Trophoblast cell (in vitro differentiated cells and primary cell): ENCODE measurements at regions not wholly inside any gene's neighbourhood (a gene's known extent, or its start where the extent isn't known, plus 50 kb on each side); places are given as distances from the start of the nearest gene placed in this dataset.

Experiments
- DNase-seq, 2 donors: peaks; one replicate each; pipeline ENCODE4 v3.0.0-alpha.2; 2016
- H2AFZ ChIP-seq: 2 replicates; pipeline ENCODE4 v1.6.1; 2013; ENCODE audit warnings: low read length, moderate library complexity, mild to moderate bottlenecking; ENCODE audit not compliant: insufficient read depth, poor library complexity
- H2AK5ac ChIP-seq: 2 replicates; pipeline ENCODE4 v1.6.1; 2013; ENCODE audit warnings: mild to moderate bottlenecking, low read length
- H2BK120ac ChIP-seq: 2 replicates; pipeline ENCODE4 v1.6.1; 2013; ENCODE audit warnings: low read length, mild to moderate bottlenecking, moderate library complexity; ENCODE audit not compliant: insufficient read depth, poor library complexity
- H2BK12ac ChIP-seq: 2 replicates; pipeline ENCODE4 v1.6.1; 2013; ENCODE audit warnings: mild to moderate bottlenecking, low read length, moderate library complexity
- H2BK5ac ChIP-seq: 2 replicates; pipeline ENCODE4 v1.6.1; 2013; ENCODE audit warnings: low read length, low read depth, moderate library complexity, mild to moderate bottlenecking; ENCODE audit not compliant: poor library complexity
- H3K14ac ChIP-seq: 2 replicates; pipeline ENCODE4 v1.6.1; 2013; ENCODE audit warnings: mild to moderate bottlenecking, low read length
- H3K18ac ChIP-seq: 2 replicates; pipeline ENCODE4 v1.6.1; 2013; ENCODE audit warnings: mild to moderate bottlenecking, low read length
- H3K23ac ChIP-seq: 2 replicates; pipeline ENCODE4 v1.6.1; 2013; ENCODE audit warnings: low read length
- H3K27ac ChIP-seq: 2 replicates; pipeline ENCODE4 v1.5.1; 2013; ENCODE audit warnings: low read depth, mild to moderate bottlenecking, inconsistent platforms, low read length, moderate library complexity
- H3K27me3 ChIP-seq: 2 replicates; pipeline ENCODE4 v1.6.1; 2013; ENCODE audit warnings: inconsistent platforms, mild to moderate bottlenecking, low read length, moderate library complexity; ENCODE audit not compliant: insufficient read depth
- H3K36me3 ChIP-seq, 2 experiments: 1 replicate in 1 of 2; 2 replicates in 1 of 2; pipeline ENCODE4 v1.6.1; 2013; ENCODE audit warnings: low read length in 2 of 2, mild to moderate bottlenecking in 2 of 2, moderate library complexity in 1 of 2; ENCODE audit not compliant: insufficient read depth in 2 of 2, control insufficient read depth in 1 of 2
- H3K4ac ChIP-seq: 2 replicates; pipeline ENCODE4 v1.6.1; 2013; ENCODE audit warnings: low read depth, mild to moderate bottlenecking, low read length, moderate library complexity
- H3K4me1 ChIP-seq, 2 experiments: 1 replicate in 1 of 2; 2 replicates in 1 of 2; pipeline ENCODE4 v1.6.1; 2013; ENCODE audit warnings: low read length in 2 of 2, mild to moderate bottlenecking in 2 of 2, moderate library complexity in 1 of 2; ENCODE audit not compliant: insufficient read depth in 2 of 2, control insufficient read depth in 1 of 2
- H3K4me2 ChIP-seq: 2 replicates; pipeline ENCODE4 v1.6.1; 2013; ENCODE audit warnings: inconsistent platforms, mild to moderate bottlenecking, low read length, moderate library complexity
- H3K4me3 ChIP-seq: 2 replicates; pipeline ENCODE4 v1.5.1; 2013; ENCODE audit warnings: mild to moderate bottlenecking, low read depth, low read length, inconsistent platforms
- H3K79me1 ChIP-seq: one replicate; pipeline ENCODE4 v1.6.1; 2013; ENCODE audit warnings: low read length
- H3K79me2 ChIP-seq: 2 replicates; pipeline ENCODE4 v1.6.1; 2013; ENCODE audit warnings: low read length, mild to moderate bottlenecking; ENCODE audit not compliant: control insufficient read depth, insufficient read depth, poor library complexity
- H3K9ac ChIP-seq: 2 replicates; pipeline ENCODE4 v1.6.1; 2013; ENCODE audit warnings: mild to moderate bottlenecking, low read length
- H3K9me3 ChIP-seq: 2 replicates; pipeline ENCODE4 v1.6.1; 2013; ENCODE audit warnings: low read depth, mild to moderate bottlenecking, control low read depth, inconsistent platforms, low read length; ENCODE audit not compliant: insufficient read depth
- H4K12ac ChIP-seq: 2 replicates; pipeline ENCODE4 v1.6.1; 2013; ENCODE audit warnings: low read depth, mild to moderate bottlenecking, low read length, moderate library complexity
- H4K8ac ChIP-seq: 2 replicates; pipeline ENCODE4 v1.6.1; 2013; ENCODE audit warnings: low read depth, mild to moderate bottlenecking, low read length, moderate library complexity
- H4K91ac ChIP-seq: one replicate; pipeline ENCODE4 v1.6.1; 2013; ENCODE audit warnings: low read depth, mild to moderate bottlenecking, low read length, moderate library complexity
- WGBS: extraction: QIAGEN DNeasy Blood & Tissue Kit; methylation state at CpG from one replicate; pipeline ENCODE4 v1.1.7; 2013; ENCODE audit warnings: missing lambda C conversion rate; ENCODE audit not compliant: insufficient read length, insufficient coverage; ENCODE audit errors: extremely low coverage; 5-methylcytosine and 5-hydroxymethylcytosine counted together

GRCh38 chr4:81647388-81647787 lies 175.7 kb upstream of the RASGEF1B start:
- Histone ChIP-seq H3K4ac (no peak overlapping the region), H2BK5ac (no peak overlapping the region), H3K27ac (no peak overlapping the region), H3K4me3 (no peak overlapping the region), H3K9me3 (no peaks in the 10 kb centered on the region), H4K8ac (no peak overlapping the region), H4K12ac (no peak overlapping the region), H3K79me1 (no peaks in the 10 kb centered on the region), H3K36me3 (no peaks in the 10 kb centered on the region), H3K23ac (no peak overlapping the region), H2BK120ac (no peak overlapping the region), H3K27me3 (no peaks in the 10 kb centered on the region), H3K18ac (no peak overlapping the region), H4K91ac (no peak overlapping the region), H3K79me2 (no peaks in the 10 kb centered on the region), H3K4me2 (no peak overlapping the region), H2BK12ac (no peak overlapping the region), H3K9ac (no peak overlapping the region), H3K4me1 (peaks cover 3 to 7% of the 10 kb centered on the region in 2 experiments), H2AK5ac (no peak overlapping the region), H2AFZ (no peak overlapping the region), H3K14ac (no peak overlapping the region)
- no peak for DNase-seq
- no CpG with 5 or more reads among the region's 2 CpGs for WGBS

- no peak overlapping the region for H2AK5ac ChIP-seq
- H3K27ac ChIP-seq, result no peak overlapping the region
- no peak overlapping the region for H2AFZ ChIP-seq
- no peak overlapping the region for H4K12ac ChIP-seq
- H3K4ac ChIP-seq, result no peak overlapping the region
- no peak overlapping the region for H2BK5ac ChIP-seq
- no peak overlapping the region for H4K8ac ChIP-seq
- H2BK120ac ChIP-seq, result no peak overlapping the region
- H3K36me3 ChIP-seq, result no peaks in the 10 kb centered on the region
- H3K23ac ChIP-seq, result no peak overlapping the region
- no peak overlapping the region for H3K18ac ChIP-seq
- H3K79me1 ChIP-seq, result no peaks in the 10 kb centered on the region
- no CpG with 5 or more reads among the region's 3 CpGs for WGBS
- no peaks in the 10 kb centered on the region for H3K79me2 ChIP-seq
- H3K9me3 ChIP-seq, result no peaks in the 10 kb centered on the region
- no peak overlapping the region for H3K4me2 ChIP-seq
- no peak overlapping the region for H3K4me3 ChIP-seq
- H3K27me3 ChIP-seq, result no peaks in the 10 kb centered on the region
- no peak overlapping the region for H3K9ac ChIP-seq
- no peak overlapping the region for H3K14ac ChIP-seq
- no peak for DNase-seq
- no peak overlapping the region for H4K91ac ChIP-seq
- H2BK12ac ChIP-seq, result no peak overlapping the region
- H3K4me1 ChIP-seq, result no peaks in the 10 kb centered on the region
Observed at GRCh38 chr4:81642543-81642942, 170.8 kb upstream of the RASGEF1B start.

- H2BK5ac ChIP-seq, result no peak overlapping the region
- no peaks in the 10 kb centered on the region for H3K9me3 ChIP-seq
- no peak overlapping the region for H3K9ac ChIP-seq
- no peak overlapping the region for H3K27ac ChIP-seq
- H3K36me3 ChIP-seq, result no peaks in the 10 kb centered on the region
- H2AK5ac ChIP-seq, result no peak overlapping the region
- WGBS, result no CpG with 5 or more reads among the region's 1 CpG
- no peaks in the 10 kb centered on the region for H3K27me3 ChIP-seq
- no peak overlapping the region for H4K91ac ChIP-seq
- H3K79me2 ChIP-seq, result no peaks in the 10 kb centered on the region
- H3K14ac ChIP-seq, result no peak overlapping the region
- no peak overlapping the region for H3K23ac ChIP-seq
- H3K4ac ChIP-seq, result no peak overlapping the region
- H2AFZ ChIP-seq, result no peak overlapping the region
- H2BK12ac ChIP-seq, result no peak overlapping the region
- DNase-seq, result no peak
- no peak overlapping the region for H4K8ac ChIP-seq
- H3K4me3 ChIP-seq, result no peak overlapping the region
- H3K18ac ChIP-seq, result no peak overlapping the region
- no peak overlapping the region for H3K4me2 ChIP-seq
- H3K4me1 ChIP-seq, result no peaks in the 10 kb centered on the region
- no peak overlapping the region for H2BK120ac ChIP-seq
- H4K12ac ChIP-seq, result no peak overlapping the region
- no peaks in the 10 kb centered on the region for H3K79me1 ChIP-seq
Observed at GRCh38 chr4:81639248-81639647, 167.5 kb upstream of the RASGEF1B start.

GRCh38 chr4:81638698-81639097 lies 167.0 kb upstream of the RASGEF1B start:
- Histone ChIP-seq H4K12ac (no peak overlapping the region), H3K27me3 (no peaks in the 10 kb centered on the region), H2BK5ac (no peak overlapping the region), H4K8ac (no peak overlapping the region), H3K27ac (no peak overlapping the region), H3K4me3 (no peak overlapping the region), H2BK12ac (no peak overlapping the region), H3K4me2 (no peak overlapping the region), H2AK5ac (no peak overlapping the region), H2AFZ (no peak overlapping the region), H3K4ac (no peak overlapping the region), H3K14ac (no peak overlapping the region), H3K9me3 (no peaks in the 10 kb centered on the region), H3K23ac (no peak overlapping the region), H2BK120ac (no peak overlapping the region), H3K18ac (no peak overlapping the region), H3K79me1 (no peaks in the 10 kb centered on the region), H3K79me2 (no peaks in the 10 kb centered on the region), H4K91ac (no peak overlapping the region), H3K4me1 (no peaks in the 10 kb centered on the region), H3K36me3 (no peaks in the 10 kb centered on the region), H3K9ac (no peak overlapping the region)
- DNase-seq, result no peak
- WGBS, result no CpG with 5 or more reads among the region's 1 CpG
